Gastroesophageal sphincter (tissue), 4 donors: ENCODE measurements at regions not wholly inside any gene's neighbourhood (a gene's known extent, or its start where the extent isn't known, plus 50 kb on each side); places are given as distances from the start of the nearest gene placed in this dataset.

Experiments
- ATAC-seq: fragments of 150-250 bp; one replicate; pipeline ENCODE4 v1.9.1; 2016; ENCODE audit warnings: mild to moderate bottlenecking, moderate library complexity
- H3K27ac ChIP-seq, 4 donors: fragments of 200-600 bp; sonication (generic) in 3 of 4; 1 replicate in 3 of 4; 2 replicates in 1 of 4; pipeline ENCODE4 v1.5.1; 2016 to 2019
- H3K27me3 ChIP-seq: fragments of 200-600 bp; sonication (generic); one replicate; pipeline ENCODE4 v1.5.1; 2019
- H3K36me3 ChIP-seq, 2 donors: fragments of 200-600 bp; sonication (generic); one replicate each; pipeline ENCODE4 v1.5.1; 2019; ENCODE audit warnings: control low read depth in 1 of 2
- H3K4me1 ChIP-seq, 3 donors: fragments of 200-600 bp; sonication (generic); 1 replicate in 2 of 3; 2 replicates in 1 of 3; pipeline ENCODE4 v1.5.1; 2016 to 2019; ENCODE audit warnings: control low read depth in 2 of 3
- H3K4me3 ChIP-seq, 2 donors: fragments of 200-600 bp; sonication (generic); one replicate each; pipeline ENCODE4 v1.5.1; 2019; ENCODE audit warnings: mild to moderate bottlenecking in 1 of 2, moderate library complexity in 1 of 2
- H3K9me3 ChIP-seq, 3 donors: fragments of 200-600 bp; sonication (generic); one replicate each; pipeline ENCODE4 v1.5.1; 2017 to 2019; ENCODE audit warnings: control low read depth in 2 of 3
- CTCF ChIP-seq, 4 experiments: fragments of 200-600 bp in 2 of 4; fragments of 450-650 bp in 2 of 4; sonication (generic) in 1 of 4; IDR thresholded peaks; one replicate each; pipeline ENCODE4 v1.5.1; 2017 to 2019; ENCODE audit warnings: antibody characterized with exemption in 4 of 4, mild to moderate bottlenecking in 2 of 4, moderate library complexity in 2 of 4
- EP300 ChIP-seq: sonication (generic); formaldehyde crosslinking; IDR thresholded peaks from one replicate; pipeline ENCODE4 v1.6.1; 2017; ENCODE audit warnings: antibody characterized with exemption, mild to moderate bottlenecking
- POLR2A ChIP-seq, 2 donors: fragments of 450-650 bp; IDR thresholded peaks; one replicate each; pipeline ENCODE4 v1.6.1; 2017; ENCODE audit warnings: antibody characterized with exemption in 2 of 2, mild to moderate bottlenecking in 2 of 2, moderate library complexity in 1 of 2
- POLR2AphosphoS5 ChIP-seq: sonication (generic); formaldehyde crosslinking; IDR thresholded peaks from one replicate; pipeline ENCODE4 v1.6.1; 2017; ENCODE audit warnings: antibody characterized with exemption
- WGBS, 2 donors: methylation state at CpG; one replicate each; pipeline ENCODE4 v1.1.5; 2018; ENCODE audit warnings: low coverage in 1 of 2; 5-methylcytosine and 5-hydroxymethylcytosine counted together

GRCh38 chr9:17875886-17876285, 297.0 kb downstream of the SH3GL2 start:
- ATAC-seq = no peak
- no peak for TF ChIP-seq EP300
- TF ChIP-seq CTCF (IDR thresholded peaks at IDR 0.05) = no peak
- no peak for TF ChIP-seq POLR2A (IDR thresholded peaks at IDR 0.05)
- no peak for TF ChIP-seq POLR2AphosphoS5
- H3K27ac ChIP-seq = no peak overlapping the region
- WGBS, 2 donors = 67% methylated on average over 1 of the region's 1 CpG
- H3K4me1 ChIP-seq = peaks cover 0 to 8% (median 0%) of the 10 kb centered on the region in 3 donors
- H3K4me3 ChIP-seq = no peak overlapping the region
- no peaks in the 10 kb centered on the region for H3K36me3 ChIP-seq
- H3K9me3 ChIP-seq = no peaks in the 10 kb centered on the region
- no peaks in the 10 kb centered on the region for H3K27me3 ChIP-seq

- Histone ChIP-seq H3K27ac (no peak overlapping the region), H3K36me3 (no peaks in the 10 kb centered on the region), H3K9me3 (no peaks in the 10 kb centered on the region), H3K4me1 (peaks cover 0 to 5% (median 0%) of the 10 kb centered on the region in 3 donors), H3K4me3 (no peak overlapping the region), H3K27me3 (no peaks in the 10 kb centered on the region)
- 76 to 87% methylated on average over 3 of the region's 3 CpGs for WGBS, 2 donors
- no peak for ATAC-seq
- TF ChIP-seq POLR2AphosphoS5 (no peak), POLR2A (IDR thresholded peaks at IDR 0.05) (no peak), EP300 (no peak), CTCF (IDR thresholded peaks at IDR 0.05) (no peak)
Observed at GRCh38 chr9:17876687-17877086, 297.8 kb downstream of the SH3GL2 start.

GRCh38 chr9:17878810-17879370, 300.0 kb downstream of the SH3GL2 start:
- H3K27me3 ChIP-seq = no peaks in the 10 kb centered on the region
- no peaks in the 10 kb centered on the region for H3K36me3 ChIP-seq
- no peaks in the 10 kb centered on the region for H3K9me3 ChIP-seq
- H3K27ac ChIP-seq = no peak overlapping the region
- peaks cover 0 to 5% (median 0%) of the 10 kb centered on the region in 3 donors for H3K4me1 ChIP-seq
- TF ChIP-seq CTCF (IDR thresholded peaks at IDR 0.05) = no peak
- TF ChIP-seq EP300 = no peak
- TF ChIP-seq POLR2AphosphoS5 = no peak
- TF ChIP-seq POLR2A (IDR thresholded peaks at IDR 0.05) = no peak
- ATAC-seq = no peak
- H3K4me3 ChIP-seq = no peak overlapping the region
- 83 to 96% methylated on average over 3 of the region's 3 CpGs for WGBS, 2 donors

- 85 to 91% methylated on average over 9 of the region's 9 CpGs for WGBS, 2 donors
- no peak overlapping the region for H3K27ac ChIP-seq
- no peak for ATAC-seq
Observed at GRCh38 chr9:17881371-17881770, 302.5 kb downstream of the SH3GL2 start.

More at GRCh38 chr9:17881371-17881770, 302.5 kb downstream of the SH3GL2 start:
- H3K4me1 ChIP-seq = peaks cover 0 to 5% (median 0%) of the 10 kb centered on the region in 3 donors
- no peaks in the 10 kb centered on the region for H3K36me3 ChIP-seq
- H3K9me3 ChIP-seq = no peaks in the 10 kb centered on the region
- no peaks in the 10 kb centered on the region for H3K27me3 ChIP-seq
- TF ChIP-seq CTCF (IDR thresholded peaks at IDR 0.05) (no peak), EP300 (no peak), POLR2AphosphoS5 (no peak), POLR2A (IDR thresholded peaks at IDR 0.05) (no peak)
- H3K4me3 ChIP-seq = no peak overlapping the region
